HG02852 (cell line): ENCODE measurements at regions not wholly inside any gene's neighbourhood (a gene's known extent, or its start where the extent isn't known, plus 50 kb on each side); places are given as distances from the start of the nearest gene placed in this dataset.

Experiments used
- ATAC-seq: cut with Tn5 transposase; IDR thresholded peaks from one replicate; pipeline ENCODE4 v1.9.1; 2021; ENCODE audit warnings: mild to moderate bottlenecking, moderate library complexity; ENCODE audit not compliant: unreplicated experiment

GRCh38 chr13:107529035-107529434 is 686.3 kb downstream of the LIG4 start:
- no peak for ATAC-seq

GRCh38 chr13:107518780-107519179 is 696.6 kb downstream of the LIG4 start:
- no peak for ATAC-seq

GRCh38 chr13:107518292-107518691 is 697.0 kb downstream of the LIG4 start:
- ATAC-seq = no peak

- ATAC-seq = no peak
Measured at GRCh38 chr13:107516517-107516916, 698.8 kb downstream of the LIG4 start.

DNA sequence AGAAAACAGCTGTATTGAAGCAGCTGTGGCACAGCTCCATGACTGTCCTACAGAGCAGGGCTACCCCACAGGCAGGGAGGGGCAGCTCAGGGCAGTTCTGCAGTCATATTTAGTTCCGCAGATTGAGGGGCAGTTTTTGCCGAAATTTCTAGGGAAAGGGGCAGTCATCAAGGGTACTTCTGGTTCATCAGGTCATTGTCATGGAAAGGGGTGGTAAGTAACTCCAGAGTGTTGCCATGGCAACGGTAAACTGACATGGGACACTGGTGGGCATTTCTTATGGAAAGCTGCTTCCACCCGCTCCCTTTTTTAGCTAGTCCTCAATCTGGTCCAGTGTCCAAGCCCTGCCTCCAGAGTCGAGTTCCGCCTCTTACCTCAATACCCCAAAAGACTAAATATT is 702.8 kb downstream of the LIG4 start:
- no peak for ATAC-seq

GRCh38 chr13:107497661-107498060 is 717.7 kb downstream of the LIG4 start:
- ATAC-seq = no peak

- no peak for ATAC-seq
Measured at GRCh38 chr13:107493266-107493665, 722.1 kb downstream of the LIG4 start.

GRCh38 chr13:107482688-107483087 is 732.6 kb downstream of the LIG4 start:
- ATAC-seq = no peak

GRCh38 chr13:107480130-107480529 is 735.2 kb downstream of the LIG4 start:
- ATAC-seq = no peak

GRCh38 chr13:107477772-107478379 is 737.5 kb downstream of the LIG4 start:
- ATAC-seq = no peak

- ATAC-seq = no peak
Measured at GRCh38 chr13:107475753-107476453, 739.4 kb downstream of the LIG4 start.

DNA sequence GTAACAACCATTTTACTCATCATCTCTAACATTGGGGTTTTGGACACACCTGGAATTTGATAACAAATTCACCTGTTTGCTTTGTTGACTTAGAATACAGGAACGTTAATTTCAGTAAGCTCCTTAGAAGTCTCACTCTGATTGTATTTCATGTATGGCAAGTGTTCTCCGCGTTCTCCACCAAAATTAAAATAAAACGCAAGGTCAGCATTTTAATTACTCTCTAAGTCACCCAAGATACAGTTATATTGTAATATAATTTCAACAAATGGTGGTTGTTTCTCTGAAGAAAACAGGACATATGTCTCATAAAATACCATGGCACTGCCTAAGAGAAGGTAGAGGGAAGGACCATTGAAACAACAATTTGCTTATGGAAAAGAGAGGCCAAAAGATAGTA is 742.1 kb downstream of the LIG4 start:
- ATAC-seq = no peak

DNA sequence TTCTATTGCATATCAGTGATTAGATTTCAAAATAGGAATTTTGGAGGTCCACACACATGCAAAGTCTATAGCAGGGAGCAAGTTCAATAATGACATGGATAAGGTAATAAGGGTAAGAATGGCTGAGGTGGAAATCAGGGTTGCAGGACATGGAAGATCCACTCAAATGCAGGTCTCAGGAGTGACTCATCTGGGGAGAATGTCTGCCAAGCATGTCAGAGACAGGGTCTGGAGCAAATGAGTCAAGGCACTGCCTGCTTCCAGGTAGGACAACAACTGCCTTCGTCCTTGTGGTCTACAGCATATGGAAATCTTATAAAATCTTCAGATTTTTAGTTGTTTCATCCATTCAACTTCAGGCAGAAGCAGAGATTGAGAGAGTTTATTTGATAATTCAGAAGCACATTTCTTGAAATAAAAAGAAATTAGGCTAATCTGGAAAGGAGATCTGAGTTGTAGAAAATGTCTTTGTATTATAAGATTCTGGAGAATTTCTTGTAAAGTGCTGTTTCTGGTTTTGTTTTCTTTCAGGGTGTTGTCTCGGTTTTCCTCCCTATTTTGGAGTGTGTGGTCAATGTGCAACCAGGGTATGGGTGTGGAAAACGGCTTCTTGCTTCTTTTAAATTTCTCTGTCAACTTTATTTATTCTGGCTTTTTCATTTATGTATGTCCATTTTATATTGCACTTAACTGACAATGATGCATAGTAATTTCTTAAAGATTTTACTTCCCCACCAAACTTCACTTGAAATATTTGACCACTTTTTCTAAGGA is 748.8 kb downstream of the LIG4 start:
- ATAC-seq = no peak

- ATAC-seq = no peak
Measured at GRCh38 chr13:107462501-107462900, 752.8 kb downstream of the LIG4 start.

DNA sequence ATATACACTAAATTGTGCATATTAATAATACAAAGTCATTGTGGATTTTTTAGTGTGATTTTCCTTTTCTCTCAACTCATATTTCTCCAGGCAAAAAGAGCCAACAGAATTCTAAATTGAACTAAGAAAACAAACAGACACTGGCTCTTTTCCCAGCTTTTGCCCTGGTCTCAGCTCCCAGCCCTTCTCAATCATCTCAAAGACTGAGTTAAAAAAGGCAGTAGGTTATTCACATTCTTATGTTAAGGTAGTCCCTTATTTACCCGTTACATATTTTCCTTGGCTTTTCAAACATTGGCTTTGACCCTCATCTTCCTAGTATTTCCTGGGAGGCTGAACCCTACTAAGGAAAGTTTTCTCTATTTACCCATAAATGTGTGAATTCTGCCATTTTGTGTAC is 753.6 kb downstream of the LIG4 start:
- ATAC-seq = no peak

GRCh38 chr13:107459430-107459829 is 755.9 kb downstream of the LIG4 start:
- no peak for ATAC-seq

- ATAC-seq = no peak
Measured at GRCh38 chr13:107458269-107458668, 757.1 kb downstream of the LIG4 start.

DNA sequence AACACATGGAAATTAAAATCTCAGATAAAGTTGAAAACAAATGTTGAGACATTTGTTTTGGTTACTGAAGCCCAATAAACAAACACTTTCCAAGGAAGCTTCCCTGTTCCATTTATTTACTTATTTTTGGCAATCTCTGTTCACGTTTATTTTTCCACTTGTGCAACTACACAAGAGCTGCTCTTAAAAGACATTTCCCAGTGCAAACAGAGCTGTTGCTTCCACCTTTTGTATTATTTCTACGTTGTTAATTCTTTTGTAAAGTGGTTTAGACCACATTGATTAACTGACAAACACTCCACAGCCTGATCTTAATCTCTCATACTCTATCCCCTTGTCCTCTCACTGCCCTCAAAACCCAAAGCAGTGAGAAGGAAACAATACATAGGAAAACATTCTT is 757.6 kb downstream of the LIG4 start:
- no peak for ATAC-seq

DNA sequence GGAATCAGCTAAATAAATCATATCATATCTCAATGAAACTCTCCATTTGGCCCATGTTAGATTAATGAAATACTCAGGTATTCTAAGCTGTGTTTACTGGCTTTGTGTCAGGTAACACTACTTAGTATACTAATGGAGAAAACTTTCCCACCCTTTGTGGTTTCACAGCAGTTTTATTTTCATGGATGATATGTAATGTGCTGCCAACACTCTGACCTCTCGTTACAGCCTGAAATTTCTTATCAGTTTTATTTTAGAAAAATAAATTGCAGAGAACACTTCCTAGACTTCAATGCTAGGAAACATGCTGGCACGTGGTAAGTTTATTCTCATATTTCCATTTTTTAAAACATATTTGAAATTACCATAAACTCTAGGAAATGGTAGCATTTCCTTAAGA is 758.9 kb downstream of the LIG4 start:
- ATAC-seq = no peak

DNA sequence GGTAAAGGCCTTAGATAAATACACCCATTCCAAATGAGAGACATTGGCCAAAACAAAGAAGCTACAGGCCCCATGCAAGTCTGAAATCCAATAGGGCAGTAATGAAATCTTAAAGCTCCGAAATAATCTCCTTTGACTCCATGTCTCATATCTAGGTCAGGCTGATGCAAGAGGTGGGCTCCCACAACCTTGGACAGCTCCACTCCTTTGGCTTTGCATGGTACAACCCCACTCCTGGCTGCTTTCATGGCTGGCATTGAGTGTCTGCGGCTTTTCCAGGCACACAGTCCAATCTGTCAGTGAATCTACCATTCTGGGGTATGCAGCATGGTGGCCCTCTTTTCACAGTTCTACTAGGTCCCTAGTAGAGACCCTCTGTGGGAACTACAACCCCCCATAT is 762.5 kb downstream of the LIG4 start:
- no peak for ATAC-seq

DNA sequence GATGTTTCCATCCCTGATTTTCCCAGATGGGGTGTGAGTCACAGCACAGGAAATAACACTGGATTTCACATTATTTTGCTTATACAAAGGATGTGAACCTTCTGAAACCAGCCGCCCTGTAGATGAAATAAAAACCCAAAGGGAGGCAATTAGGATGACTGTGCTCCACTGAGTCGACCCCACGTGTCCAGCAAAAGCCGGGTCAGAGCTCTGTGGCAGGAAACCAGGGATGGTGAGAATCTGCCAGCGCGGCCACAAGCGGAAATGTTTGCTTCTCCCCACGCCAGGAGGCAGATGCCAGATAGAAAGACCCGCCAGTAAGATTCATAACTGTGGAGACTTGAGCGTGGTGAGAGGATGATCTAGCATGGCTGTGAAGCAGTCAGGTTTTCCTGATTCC is 764.4 kb downstream of the LIG4 start:
- ATAC-seq = no peak

DNA sequence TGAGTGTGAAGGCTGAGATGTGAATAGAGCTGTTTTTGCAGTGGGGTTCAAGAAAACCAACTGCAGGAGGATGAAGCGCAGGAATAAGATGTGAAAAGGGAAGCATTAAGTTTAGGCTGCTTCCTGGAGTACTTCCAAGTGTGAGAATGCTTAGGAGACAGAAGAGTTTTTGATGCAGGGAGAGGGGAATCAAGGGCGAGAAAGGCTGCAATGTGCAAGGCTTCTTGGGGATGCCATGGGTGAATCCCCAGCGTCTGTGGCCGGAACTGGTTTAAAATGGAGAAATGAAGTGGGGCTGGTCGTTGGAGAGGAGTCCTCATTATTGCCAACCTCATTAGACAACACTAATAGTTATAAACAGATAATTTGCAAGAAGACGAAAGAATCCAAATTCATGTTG is 764.9 kb downstream of the LIG4 start:
- ATAC-seq = no peak
